ENCODE measurements at regions not wholly inside any gene's neighbourhood (a gene's known extent, or its start where the extent isn't known, plus 50 kb on each side); places are given as distances from the start of the nearest gene placed in this dataset.

GRCh38 chrX:124211312-124211942, 121.0 kb upstream of the TEX13D start:
- TF ChIP-seq CTCF (IDR thresholded peaks at IDR 0.05; ENCODE audit: extremely low read depth, missing control alignments): peak; percentile 17
- peak; percentile 32 for DNase-seq (ENCODE audit: low spot score)

GRCh38 chrX:124212622-124213021, 119.8 kb upstream of the TEX13D start:
- no peak for DNase-seq (ENCODE audit: low spot score)
- TF ChIP-seq CTCF (IDR thresholded peaks at IDR 0.05; ENCODE audit: extremely low read depth, missing control alignments): no peak

GRCh38 chrX:124215786-124216185, 116.7 kb upstream of the TEX13D start:
- DNase-seq (ENCODE audit: low spot score): no peak
- TF ChIP-seq CTCF (IDR thresholded peaks at IDR 0.05; ENCODE audit: extremely low read depth, missing control alignments): no peak

- no peak for TF ChIP-seq CTCF (IDR thresholded peaks at IDR 0.05; ENCODE audit: extremely low read depth, missing control alignments)
- DNase-seq (ENCODE audit: low spot score): no peak
Observed at GRCh38 chrX:124216396-124217115, 115.9 kb upstream of the TEX13D start.

GRCh38 chrX:124217304-124218251, 114.9 kb upstream of the TEX13D start:
- DNase-seq (ENCODE audit: low spot score): peak; percentile 5

GRCh38 chrX:124223524-124223923, 108.9 kb upstream of the TEX13D start:
- no peak for TF ChIP-seq CTCF (IDR thresholded peaks at IDR 0.05; ENCODE audit: extremely low read depth, missing control alignments)
- no peak for DNase-seq (ENCODE audit: low spot score)

More at GRCh38 chrX:124217304-124218251, 114.9 kb upstream of the TEX13D start:
- TF ChIP-seq CTCF (IDR thresholded peaks at IDR 0.05; ENCODE audit: extremely low read depth, missing control alignments): no peak

All from GM20000 (cell line).